GF-D8 (cell line): ENCODE measurements at regions not wholly inside any gene's neighbourhood (a gene's known extent, or its start where the extent isn't known, plus 50 kb on each side); places are given as distances from the start of the nearest gene placed in this dataset.

ENCODE experiments used
- DNase-seq: peaks from one replicate; lab custom pipeline; 2025; lab: John Stamatoyannopoulos, UW

DNA sequence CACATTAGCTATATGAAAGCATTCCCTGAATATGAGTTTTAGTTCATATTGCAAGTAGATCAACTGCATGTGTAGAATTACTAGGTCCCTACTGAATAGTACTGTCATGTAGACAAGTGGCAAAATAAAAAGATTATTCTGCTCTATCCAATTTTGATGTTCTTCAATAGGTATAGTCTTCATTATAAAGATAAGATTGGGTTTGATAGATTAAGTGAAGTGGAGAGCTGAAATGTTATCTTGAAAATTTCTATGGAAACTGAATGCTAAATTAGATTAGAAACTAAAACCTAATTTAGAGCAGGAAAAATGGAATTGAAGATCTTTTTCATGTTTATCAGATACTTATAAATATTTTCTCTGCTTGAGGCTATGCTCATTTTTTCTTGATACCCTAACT is 1610.0 kb downstream of the BRINP3 start:
- no peak for DNase-seq

DNA sequence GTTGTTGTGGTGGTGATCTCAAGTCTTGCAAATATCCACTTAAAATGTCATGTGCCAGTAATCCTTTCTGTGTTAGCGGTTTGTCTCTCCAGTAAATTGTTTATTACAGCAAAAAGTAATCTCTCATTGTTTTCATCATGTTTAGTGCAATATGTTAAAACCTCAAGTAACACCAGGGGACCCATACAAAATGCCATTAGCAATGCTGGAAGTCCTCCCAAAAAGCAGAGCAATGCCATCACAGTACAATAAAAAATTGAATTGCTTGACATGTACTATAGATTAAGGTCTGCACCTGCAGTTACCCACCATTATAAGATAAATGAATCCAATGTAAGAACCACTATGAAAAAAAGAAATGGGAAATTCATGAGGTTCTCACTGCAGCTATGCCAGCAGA is 1606.5 kb downstream of the BRINP3 start:
- no peak for DNase-seq

DNA sequence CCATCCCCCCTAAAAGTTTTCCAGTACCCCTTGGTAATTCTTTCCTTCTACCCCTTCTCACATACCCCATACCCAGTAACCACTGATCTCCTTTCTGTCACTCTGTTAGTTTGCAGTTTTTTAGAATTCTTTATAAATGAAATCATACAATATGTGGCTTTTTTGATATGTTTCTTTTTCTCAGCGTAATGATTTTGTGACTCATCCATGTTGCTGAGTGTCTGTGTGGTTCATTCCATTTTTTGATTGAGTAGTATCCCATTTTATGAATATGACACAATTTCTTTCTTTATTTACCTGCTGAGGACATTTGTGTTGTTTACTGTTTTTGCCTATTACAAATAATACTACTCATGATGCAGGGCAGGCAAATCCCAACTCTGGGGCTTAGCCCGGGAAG is 1605.3 kb downstream of the BRINP3 start:
- no peak for DNase-seq

DNA sequence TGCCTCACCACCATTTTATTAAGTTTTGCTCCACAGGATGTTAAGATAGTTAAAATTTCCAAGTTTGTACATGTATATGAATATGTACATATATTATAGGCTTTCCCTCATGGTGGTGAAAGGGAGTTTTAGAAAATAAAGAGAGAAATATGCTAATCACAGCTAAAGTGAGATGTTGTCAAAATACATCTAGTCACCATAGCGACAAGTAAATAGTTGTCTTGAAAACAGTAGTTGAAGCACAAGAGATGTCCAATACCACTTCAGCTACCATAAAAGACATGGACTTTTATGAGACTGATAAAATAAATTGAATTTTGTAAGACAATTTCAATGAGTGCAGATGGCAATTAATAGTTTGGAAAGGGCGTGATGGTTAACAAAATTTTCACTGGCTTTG is 1600.0 kb downstream of the BRINP3 start:
- DNase-seq, result no peak

DNA sequence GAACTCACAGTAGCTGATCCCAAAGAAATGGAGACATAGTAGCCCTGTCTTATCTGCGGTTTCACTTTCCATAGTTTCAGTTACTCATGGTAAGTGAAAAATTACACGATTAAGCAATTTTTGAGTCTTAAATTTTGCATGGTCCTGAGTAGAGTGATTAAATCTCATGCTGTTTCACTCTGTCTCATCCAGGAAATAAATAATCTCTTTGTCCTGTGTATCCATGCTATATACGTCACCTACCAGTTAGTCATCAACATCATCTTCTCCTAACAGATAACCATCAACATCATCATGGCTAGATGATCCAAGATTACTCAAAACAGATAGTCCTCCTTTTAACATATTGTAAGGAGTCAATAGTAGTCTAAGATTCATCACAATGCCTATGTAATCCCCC is 1589.3 kb downstream of the BRINP3 start:
- no peak for DNase-seq

DNA sequence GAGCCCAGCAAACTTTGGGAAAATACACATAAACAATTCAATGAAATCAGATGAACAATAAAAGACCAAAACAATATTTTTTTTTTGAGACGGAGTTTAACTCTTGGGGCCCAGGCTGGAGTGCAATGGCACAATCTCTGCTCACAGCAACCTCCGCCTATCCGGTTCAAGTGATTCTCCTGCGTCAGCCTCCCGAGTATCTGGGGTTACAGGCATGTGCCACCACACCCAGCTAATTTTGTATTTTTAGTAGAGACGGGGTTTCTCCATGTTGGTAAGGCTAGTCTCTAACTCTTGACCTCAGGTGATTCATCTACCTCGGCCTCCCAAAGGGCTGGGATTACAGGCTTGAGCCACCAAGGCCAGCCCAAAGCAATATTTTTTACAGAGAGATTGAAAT is 1588.5 kb downstream of the BRINP3 start:
- DNase-seq, result no peak

DNA sequence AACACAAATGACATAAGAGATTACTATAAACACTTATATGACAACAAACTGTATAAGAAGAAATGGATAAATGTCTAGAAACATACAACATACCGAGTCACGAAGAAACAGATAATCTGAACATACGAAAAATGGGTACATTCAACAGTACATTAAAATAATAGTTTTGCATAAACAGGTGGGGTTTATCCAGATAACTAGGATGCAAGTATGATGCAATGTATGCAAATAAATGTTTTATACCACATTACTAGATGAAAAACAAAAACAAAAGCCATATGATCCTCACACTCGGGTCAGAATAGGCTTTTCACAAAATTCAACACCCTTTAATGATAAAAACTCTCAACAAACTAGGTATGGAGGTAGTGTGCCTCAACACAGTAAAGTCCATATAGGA is 1585.7 kb downstream of the BRINP3 start:
- DNase-seq, result no peak

DNA sequence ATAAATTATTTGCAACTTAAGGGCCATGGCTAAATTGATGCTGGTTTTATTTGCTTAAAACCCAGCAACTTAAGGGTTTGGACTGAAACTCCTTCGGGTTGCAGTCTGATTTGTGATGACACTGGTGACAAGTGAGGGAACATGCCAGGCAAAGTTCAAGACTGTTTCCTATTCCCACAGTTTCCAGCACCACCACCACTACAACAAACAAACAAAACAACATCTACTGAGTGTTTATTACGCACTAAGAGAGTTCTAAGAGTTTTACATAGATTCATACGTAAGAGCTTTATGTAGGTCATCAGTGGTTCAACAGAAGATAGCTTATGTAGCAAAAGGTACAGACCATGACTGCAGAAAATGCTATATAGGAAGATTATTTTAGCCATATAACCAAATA is 1582.1 kb downstream of the BRINP3 start:
- DNase-seq, result no peak

DNA sequence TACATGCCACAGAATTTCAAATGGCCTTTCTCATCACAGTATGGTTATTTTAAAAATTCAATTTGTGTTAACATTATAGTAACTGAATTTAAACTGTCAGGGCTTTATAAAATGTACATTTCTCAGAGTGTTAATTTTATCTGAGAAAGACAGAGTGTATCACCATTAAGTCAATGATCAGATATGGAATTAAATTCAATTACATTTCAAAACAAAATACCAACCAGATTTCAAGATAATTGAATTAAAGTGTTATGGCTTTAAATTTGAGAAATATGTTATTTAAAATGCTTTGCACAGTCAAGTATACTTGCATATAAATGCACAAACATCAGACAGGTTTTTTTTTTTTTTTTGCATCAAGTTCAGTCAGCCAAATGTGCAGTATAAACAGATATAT is 1574.4 kb downstream of the BRINP3 start:
- no peak for DNase-seq

DNA sequence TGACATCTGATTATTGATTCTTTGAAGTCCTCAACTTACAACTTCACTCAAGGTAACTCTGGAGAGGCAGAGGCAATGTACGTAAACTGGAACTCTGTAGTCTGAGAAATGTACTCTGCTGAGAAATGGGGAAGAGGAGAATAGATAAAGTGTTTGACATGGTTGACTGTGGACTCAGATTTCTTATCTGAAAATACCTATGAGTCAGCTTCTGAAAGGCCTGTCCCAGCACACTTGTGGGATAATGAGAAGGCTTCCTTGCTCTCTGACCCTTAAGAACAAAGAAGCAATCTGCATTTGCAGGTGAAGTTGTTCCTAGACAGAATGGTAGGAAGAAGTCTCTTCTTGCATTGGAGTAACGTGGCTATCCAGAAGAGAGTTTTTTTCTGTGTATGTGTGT is 1573.5 kb downstream of the BRINP3 start:
- DNase-seq, result no peak

DNA sequence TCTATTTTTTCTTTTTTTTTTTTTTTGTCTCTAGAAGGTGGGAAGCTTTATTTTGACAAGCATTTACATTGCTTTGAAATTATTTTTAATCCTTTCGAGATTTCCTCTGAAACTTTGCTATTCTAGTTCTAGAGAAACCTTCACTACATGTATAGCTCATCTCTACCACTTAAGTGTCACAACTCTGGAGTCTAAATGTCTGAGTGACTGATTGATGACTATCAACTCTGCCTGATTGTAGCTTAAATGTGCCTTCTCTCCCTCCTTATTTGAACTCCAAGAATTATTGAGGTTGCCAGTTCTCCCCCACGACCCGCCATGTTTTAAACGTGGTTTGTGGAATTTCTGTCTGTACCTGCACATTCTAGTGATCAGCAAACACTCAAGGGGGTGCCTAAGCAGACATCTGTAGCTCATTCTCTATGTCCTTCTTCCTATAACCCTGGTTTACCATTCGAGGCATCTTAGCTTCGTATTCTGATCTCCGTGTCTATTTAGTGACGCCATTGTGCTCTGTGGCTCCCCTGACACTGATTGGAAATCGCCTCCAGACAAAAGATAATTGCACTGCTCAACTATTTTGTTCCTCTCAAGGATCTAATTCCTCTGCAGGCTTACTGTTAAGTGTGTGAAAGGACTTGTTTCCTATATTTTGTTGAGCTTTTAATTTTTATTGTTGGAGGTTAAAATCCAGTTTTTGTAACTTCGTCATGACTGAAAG is 1570.6 kb downstream of the BRINP3 start:
- DNase-seq, result no peak

DNA sequence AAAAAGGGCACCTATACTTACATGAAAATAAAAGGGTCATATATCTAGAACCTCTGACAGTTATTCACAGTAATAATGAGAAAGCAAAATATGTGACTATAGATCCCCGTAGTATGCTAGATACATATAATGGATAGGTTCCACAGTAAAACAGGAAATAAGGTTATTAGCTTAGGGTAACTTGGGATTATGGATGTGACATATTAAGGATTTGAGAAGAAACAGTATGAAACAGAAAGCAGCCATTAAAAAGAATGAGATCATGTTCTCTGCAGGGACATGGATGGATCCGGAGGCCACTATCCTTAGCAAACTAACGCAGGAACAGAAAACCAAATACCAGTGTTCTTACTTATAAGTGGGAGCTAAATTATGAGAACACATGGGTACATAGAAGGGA is 1547.3 kb downstream of the BRINP3 start:
- DNase-seq, result no peak

DNA sequence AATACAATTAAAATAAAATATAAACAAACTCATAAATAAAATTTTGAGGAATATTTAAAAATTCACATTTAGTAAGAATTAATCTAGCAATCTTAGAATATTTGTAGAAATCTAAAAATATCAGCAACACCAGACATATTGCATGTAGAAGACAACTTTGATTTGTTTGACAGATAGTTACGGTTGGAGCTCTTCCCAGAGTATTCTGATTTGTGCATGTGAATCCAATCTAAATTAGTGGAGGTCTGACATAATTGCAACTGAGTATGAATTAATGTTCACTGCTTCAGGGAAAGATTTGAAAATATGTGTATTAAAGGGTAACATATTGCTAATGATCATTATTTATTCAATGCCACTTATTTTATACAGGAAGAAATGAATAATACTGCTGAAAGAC is 1546.2 kb downstream of the BRINP3 start:
- DNase-seq, result no peak

DNA sequence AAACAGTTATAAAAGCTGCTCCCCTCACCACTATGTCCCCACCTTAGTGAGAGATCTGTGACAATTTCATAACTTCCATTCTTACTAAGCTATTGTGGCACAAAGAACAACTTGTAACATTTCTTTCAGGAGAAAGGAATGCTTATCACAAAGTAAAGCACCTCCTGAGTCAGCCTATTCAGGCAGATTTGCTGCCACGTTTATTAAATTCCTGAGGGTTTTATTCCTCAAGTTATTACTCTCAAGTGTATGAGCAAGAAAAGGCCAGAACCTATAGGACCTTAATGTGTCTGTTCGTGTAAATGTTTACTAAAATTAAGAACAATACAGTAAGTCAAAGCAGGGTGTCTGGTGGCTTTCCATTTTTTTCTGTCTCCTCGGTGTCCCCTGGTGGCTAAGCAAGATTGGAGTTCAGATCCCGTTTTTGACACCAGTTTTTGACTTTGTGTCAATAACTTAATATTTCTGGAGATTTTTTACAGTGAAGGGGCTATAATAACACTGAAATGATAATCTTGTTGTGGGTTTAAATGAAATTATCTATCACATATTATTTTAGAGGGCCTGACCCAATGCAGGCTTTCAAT is 1539.6 kb downstream of the BRINP3 start:
- no peak for DNase-seq

DNA sequence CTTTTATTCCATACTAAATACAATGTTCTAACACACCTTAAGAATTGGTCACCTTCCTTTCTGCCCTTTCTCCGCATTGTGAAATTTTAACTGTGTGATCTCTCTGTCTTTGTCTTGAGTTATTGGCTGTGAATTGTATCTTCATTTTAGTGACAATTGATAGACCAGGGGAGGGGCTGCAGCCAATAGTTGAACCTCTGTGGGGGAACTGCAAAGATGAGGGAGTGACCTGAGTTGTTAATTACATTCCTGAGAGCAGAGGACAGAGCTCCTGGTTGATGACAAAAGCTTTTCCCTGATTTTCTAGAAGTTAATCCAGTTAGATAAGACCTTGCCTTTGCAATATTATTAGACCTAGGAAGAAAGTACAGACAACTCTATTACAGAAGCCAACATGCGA is 1535.7 kb downstream of the BRINP3 start:
- no peak for DNase-seq

DNA sequence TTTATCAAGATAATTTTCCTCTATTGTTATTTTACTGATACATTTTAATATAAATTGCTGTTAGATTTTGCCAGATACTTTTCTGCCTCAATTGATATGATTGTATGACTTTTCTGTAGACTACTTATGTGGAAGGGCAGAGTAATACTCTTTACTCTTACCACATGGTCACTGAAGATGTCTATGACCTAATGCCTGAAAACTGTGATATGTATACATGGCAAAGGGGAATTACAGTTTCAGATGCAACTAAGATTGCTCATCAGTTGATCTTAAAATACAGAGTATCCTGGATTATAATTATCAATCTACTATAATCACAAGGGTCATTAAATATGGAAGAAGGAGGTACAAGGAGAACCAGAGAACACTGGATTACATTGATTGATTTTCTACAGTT is 1528.0 kb downstream of the BRINP3 start:
- no peak for DNase-seq

DNA sequence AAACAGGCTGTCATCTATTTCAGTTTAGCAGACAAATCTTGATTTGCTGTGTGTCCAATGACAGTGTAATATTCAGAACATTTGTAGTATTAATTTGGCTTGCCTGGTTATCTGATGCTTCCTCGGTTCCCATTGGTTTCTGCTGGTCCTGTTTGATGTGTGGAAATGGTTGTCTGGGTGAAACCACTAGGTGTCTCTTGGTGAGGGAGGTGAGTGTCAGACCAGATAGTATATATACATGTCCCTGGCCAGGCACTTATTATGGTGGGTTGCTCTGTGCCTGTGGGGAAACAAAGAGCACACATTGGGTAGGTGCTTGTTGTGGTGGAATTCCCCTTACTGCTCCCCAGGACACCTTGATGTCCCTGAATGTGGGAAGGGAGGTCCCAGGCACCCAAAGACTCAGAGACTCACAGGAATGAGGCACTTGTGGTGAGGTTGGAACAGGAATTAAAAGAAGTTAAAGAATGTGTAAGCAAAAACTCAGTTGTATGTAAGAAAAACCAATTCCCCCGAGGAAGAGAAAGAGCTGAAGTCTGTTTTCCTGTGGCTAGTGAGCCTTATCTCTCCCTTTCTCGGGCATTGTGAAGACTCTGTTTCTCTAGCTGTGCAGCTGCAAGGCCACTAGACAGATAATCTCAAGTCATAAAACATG is 1519.1 kb downstream of the BRINP3 start:
- DNase-seq, result no peak

DNA sequence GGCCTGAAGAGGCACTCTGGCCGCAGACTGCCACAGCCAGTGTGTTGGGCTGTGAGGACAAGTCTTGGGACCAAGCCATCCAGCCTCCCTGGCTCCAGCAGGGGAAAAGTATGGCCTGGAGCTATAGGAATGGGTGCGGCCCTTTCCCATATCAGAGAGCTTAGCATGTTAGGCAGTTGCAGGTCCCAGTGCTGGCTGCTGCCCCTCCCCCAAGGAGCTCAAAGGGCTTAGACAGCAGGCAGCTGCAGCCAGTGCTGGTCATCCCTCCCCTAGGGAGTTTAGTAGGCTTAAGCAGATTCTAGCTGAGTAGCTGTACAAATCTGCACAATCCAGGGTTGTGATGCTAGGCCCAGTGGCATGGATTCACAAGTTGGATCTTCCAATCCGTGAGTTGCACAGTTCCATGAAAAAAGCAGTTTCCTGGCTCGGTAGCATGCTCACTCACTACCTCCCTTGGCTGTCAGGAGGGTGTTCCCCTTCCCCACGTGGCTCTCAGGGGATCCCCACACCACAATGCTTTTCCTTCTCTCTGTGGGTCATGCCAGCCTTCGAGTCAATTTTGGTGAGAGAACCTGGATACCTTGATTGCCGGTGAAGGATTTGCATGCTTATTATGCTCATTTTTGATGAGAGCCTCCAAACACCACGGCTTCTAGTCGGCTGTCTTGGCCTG is 1490.8 kb downstream of the BRINP3 start:
- DNase-seq, result no peak

DNA sequence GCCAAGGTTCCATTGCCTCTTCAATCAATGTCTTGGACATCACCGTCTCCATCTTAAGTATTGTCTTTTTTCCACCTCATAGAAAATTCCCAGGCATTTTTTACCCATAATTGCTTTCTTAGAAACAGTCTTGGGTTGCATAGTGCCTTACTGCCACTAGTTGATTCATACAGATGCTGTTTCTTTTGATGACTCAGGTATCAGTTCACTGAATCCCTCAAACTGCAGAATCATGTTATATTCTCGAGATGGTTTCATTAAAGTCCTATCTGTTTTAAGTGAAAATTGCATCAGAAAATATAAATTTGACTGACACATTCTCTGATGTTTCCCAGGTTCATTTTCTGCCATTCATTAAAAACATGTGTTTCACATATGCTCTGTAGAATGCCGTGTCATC is 1489.1 kb downstream of the BRINP3 start:
- DNase-seq, result no peak

DNA sequence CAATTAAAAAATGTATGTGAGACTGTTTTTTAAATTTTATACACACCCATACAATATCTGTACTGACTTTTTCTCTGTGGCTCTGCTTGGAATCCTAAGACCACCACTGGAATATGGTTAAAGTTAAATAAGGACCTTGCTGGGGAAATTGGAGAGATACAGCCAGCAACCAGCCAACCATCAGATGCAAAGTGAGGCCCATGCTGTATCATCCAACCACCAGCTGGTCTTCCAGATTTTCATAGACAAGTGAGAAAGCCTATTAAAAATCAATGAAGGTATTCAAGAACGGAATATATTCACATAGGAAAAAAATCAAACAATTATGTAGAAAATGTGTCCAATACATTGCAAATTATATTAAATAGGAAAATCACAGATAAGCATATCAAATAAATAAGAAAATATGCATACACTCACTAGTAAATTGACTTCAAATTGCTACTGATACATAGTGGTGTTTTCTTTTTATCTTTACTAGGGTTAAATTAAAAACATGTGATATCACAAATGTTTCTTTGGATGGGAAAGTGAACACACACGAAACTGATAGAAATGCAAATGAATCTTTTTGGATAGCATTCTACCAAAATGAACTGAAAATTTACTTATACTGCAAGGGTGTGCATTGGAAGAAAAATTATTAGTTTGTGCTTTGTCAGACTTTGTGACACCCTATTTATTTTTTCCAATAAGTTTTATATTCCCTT is 1486.3 kb downstream of the BRINP3 start:
- no peak for DNase-seq

DNA sequence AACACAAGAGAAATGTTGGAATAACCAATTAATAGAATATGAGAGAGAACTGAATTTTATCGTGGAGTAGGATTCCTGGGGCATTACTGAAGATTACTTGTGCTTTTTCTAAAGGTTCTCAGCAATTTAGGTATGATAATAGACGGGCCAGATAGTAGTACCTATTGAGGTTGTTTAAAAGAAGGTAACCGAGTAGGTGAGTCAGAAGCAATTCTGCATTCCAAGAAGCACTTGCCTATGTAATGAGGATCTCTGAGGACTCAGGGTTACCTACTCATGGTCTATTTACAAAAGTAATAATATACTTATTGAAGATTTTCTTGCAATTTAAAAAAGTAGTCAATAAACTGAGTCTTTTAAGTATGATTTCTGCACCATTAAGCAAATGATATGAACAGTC is 1469.8 kb downstream of the BRINP3 start:
- no peak for DNase-seq

DNA sequence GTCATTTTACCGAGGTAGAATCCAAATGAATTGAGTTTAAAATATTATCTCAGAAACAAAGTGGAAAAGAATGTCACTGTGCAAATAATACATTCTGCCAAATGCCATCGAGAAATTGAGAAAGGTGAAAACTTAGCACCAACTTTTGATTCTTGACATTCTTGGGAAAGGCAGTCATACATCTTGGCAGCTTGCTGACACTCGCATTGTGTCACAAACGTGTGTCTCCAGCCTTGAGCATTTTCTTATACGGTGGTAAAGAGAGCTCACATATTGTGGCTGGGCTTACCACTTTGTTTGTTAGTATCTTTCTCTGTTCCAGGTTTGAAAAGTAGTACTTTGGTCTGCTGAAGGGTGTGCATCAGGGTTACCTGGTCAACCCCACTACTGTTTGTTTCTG is 1456.1 kb downstream of the BRINP3 start:
- no peak for DNase-seq

DNA sequence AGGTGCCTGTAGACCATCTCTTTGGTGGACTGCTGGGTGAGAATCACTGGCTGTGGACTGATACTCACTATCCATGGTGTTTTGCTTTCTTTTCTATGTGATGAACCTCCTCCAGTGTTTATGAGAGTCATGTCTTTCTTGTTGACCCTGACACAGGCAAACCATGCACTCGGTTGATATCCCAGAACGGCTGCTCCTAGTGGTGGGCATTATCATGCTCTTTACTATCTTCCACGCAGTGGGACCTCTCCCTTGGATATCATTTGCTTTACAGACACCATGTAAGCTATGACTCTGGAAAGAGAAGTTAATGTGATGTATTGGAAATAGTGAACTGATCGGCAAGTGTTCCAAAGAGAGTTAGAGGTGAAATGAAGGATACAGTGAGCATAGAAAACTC is 1455.6 kb downstream of the BRINP3 start:
- no peak for DNase-seq
